RWPE1 (cell line): ENCODE measurements at regions not wholly inside any gene's neighbourhood (a gene's known extent, or its start where the extent isn't known, plus 50 kb on each side); places are given as distances from the start of the nearest gene placed in this dataset.

Source experiments
- CTCF ChIA-PET: fragments of 350-600 bp; sonication (Branson Sonifier 250); formaldehyde crosslinking; extraction: SDS; loops from one replicate; lab custom pipeline; 2021; lab: Yijun Ruan, JAX
- POLR2A ChIA-PET: fragments of 400-600 bp; formaldehyde crosslinking; extraction: SDS; loops from one replicate; lab custom pipeline; 2020; ENCODE audit warnings: antibody characterized with exemption; ENCODE audit not compliant: low non-redundant PET; lab: Yijun Ruan, JAX
- DNase-seq: peaks from one replicate; pipeline ENCODE4 v3.0.0; 2012; ENCODE audit warnings: low spot score
- H3K27ac ChIP-seq: fragments of 450-650 bp; 2 replicates; pipeline ENCODE4 v1.5.1; 2017
- CTCF ChIP-seq: fragments of 450-650 bp; conservative IDR thresholded peaks from 2 replicates; pipeline ENCODE4 v1.5.1; 2017; ENCODE audit warnings: low read depth, mild to moderate bottlenecking

GRCh38 chr14:85793533-85793932 lies 263.6 kb downstream of the FLRT2 start:
- H3K27ac ChIP-seq, result no peak overlapping the region
- DNase-seq, result no peak
- ChIA-PET POLR2A (no interaction called here), CTCF (interaction anchor here (0.6 kb wide), 1 partner anchor 93 kb away, joined by 3 read pairs; no protein-coding TSS in a partner anchor)
- no peak for TF ChIP-seq CTCF

DNA sequence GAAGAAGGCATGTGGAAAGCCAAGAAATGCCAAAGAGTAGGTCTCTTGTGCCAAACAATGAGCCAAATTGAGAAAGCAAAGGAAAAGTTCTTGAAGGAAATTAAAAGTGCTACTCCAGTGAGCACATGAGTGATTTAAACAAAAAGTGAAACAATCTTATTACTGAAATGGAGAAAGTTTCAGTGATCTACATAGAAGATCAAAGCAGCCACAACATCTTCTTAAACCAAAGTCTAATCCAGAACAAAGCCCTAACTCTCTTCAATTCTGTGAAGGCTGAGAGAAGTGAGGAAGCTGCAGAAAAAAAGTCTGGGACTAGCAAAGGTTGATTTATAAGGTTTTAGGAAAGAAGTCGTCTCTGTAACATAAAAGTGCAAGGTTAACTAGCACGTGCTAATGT lies 259.6 kb downstream of the FLRT2 start:
- ChIA-PET POLR2A (no interaction called here), CTCF (no interaction called here)
- no peak overlapping the region for H3K27ac ChIP-seq
- TF ChIP-seq CTCF, result no peak
- DNase-seq, result no peak

GRCh38 chr14:85788470-85789233 lies 258.7 kb downstream of the FLRT2 start:
- no peak for TF ChIP-seq CTCF
- H3K27ac ChIP-seq, result no peak overlapping the region
- ChIA-PET CTCF (no interaction called here), POLR2A (no interaction called here)
- DNase-seq, result no peak

DNA sequence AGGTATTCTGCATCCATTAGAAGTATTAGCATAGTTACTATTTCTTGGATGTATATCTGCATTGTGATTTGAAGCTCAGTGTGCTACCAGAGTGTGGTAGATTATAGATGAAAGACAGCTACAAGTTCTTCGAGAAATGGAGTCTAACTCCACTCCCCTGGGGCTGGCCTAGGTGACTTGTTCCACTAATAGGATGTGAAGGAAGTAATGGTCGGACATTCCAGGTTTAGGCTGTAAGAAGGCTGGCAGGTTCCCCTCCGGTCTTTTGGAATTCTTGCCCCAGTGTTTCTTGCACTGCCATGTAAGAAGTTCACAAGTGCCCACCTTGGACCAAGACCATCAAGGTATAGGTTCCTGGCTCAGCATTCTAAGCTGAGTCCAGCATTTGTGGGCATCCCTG lies 236.4 kb downstream of the FLRT2 start:
- ChIA-PET CTCF (interaction anchor here (0.7 kb wide), 1 partner anchor 90 kb away, joined by 3 read pairs; no protein-coding TSS in a partner anchor), POLR2A (no interaction called here)
- DNase-seq, result no peak
- TF ChIP-seq CTCF, result no peak
- H3K27ac ChIP-seq, result no peak overlapping the region

DNA sequence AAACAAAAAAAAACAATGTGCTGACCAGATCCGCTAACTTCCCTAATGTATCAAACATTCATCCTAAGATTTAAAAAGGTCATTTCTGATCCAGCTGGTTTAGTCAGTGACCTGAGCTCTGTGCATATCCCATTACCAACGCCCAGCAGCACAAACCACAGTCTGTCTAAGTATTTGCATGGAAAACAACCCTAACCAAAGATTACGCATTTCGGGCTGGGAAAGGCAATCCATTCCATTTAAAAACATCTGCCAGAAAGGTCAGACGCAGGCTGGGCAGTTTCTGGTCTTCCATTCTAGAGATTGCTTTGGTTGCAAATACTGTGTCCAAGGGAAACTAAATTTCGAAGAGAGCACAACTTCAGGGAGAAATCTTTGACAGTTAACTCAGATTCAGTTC lies 234.9 kb downstream of the FLRT2 start:
- TF ChIP-seq CTCF, result no peak
- no peak overlapping the region for H3K27ac ChIP-seq
- DNase-seq, result no peak
- CTCF ChIA-PET, result interaction anchor here (0.6 kb wide), 1 partner anchor 68 kb away, joined by 3 read pairs; no protein-coding TSS in a partner anchor
- POLR2A ChIA-PET, result no interaction called here

GRCh38 chr14:85762526-85762925 lies 232.6 kb downstream of the FLRT2 start:
- CTCF ChIA-PET, result no interaction called here

More at GRCh38 chr14:85762526-85762925, 232.6 kb downstream of the FLRT2 start:
- POLR2A ChIA-PET, result interaction anchor here (0.5 kb wide), 1 partner anchor 1560 kb away, joined by 3 read pairs; no protein-coding TSS in a partner anchor
- H3K27ac ChIP-seq, result no peak overlapping the region
- TF ChIP-seq CTCF, result no peak
- no peak for DNase-seq
